ENCODE measurements at regions not wholly inside any gene's neighbourhood (a gene's known extent, or its start where the extent isn't known, plus 50 kb on each side); places are given as distances from the start of the nearest gene placed in this dataset.

GRCh38 chr5:179484761-179485160, 65.6 kb upstream of the RUFY1 start:
- TF ChIP-seq CTCF (IDR thresholded peaks at IDR 0.05), result no peak
- TF ChIP-seq POLR2AphosphoS5 (IDR thresholded peaks at IDR 0.05), result no peak
- TF ChIP-seq POLR2A (IDR thresholded peaks at IDR 0.05), result no peak

Measured in stomach (tissue), 4 donors.